Right atrium auricular region (tissue), 2 donors: ENCODE measurements at regions not wholly inside any gene's neighbourhood (a gene's known extent, or its start where the extent isn't known, plus 50 kb on each side); places are given as distances from the start of the nearest gene placed in this dataset.
"Not testable (repeated sequence)": the region's sequence is repeated elsewhere in the genome, so short reads cannot be mapped to it uniquely, and the experiment has no call there.

Source experiments
- DNase-seq: peaks from one replicate; pipeline ENCODE4 v3.0.0-alpha.2; 2019; ENCODE audit warnings: low spot score
- H3K27ac ChIP-seq, 2 donors: fragments of 200-600 bp; sonication (generic); 1 replicate in 1 of 2; 2 replicates in 1 of 2; pipeline ENCODE4 v1.5.1; 2016 to 2019
- H3K27me3 ChIP-seq, 2 donors: fragments of 200-600 bp; sonication (generic); one replicate each; pipeline versions ENCODE4 v1.5.1 to v1.6.0; 2017 to 2019
- H3K36me3 ChIP-seq: fragments of 200-600 bp; sonication (generic); one replicate; pipeline ENCODE4 v1.5.1; 2016
- H3K4me1 ChIP-seq, 2 donors: fragments of 200-600 bp; sonication (generic); one replicate each; pipeline versions ENCODE4 v1.5.1 to v1.6.0; 2017 to 2019
- H3K4me3 ChIP-seq, 2 donors: fragments of 200-600 bp; sonication (generic); 1 replicate in 1 of 2; 2 replicates in 1 of 2; pipeline ENCODE4 v1.5.1; 2017 to 2019; ENCODE audit warnings: mild to moderate bottlenecking in 1 of 2, moderate library complexity in 1 of 2
- H3K9me3 ChIP-seq, 2 donors: fragments of 200-600 bp; sonication (generic); one replicate each; pipeline ENCODE4 v1.5.1; 2019
- CTCF ChIP-seq, 2 donors: fragments of 200-600 bp; sonication (generic); IDR thresholded peaks; one replicate each; pipeline ENCODE4 v1.5.1; 2019; ENCODE audit warnings: antibody characterized with exemption in 2 of 2

DNA sequence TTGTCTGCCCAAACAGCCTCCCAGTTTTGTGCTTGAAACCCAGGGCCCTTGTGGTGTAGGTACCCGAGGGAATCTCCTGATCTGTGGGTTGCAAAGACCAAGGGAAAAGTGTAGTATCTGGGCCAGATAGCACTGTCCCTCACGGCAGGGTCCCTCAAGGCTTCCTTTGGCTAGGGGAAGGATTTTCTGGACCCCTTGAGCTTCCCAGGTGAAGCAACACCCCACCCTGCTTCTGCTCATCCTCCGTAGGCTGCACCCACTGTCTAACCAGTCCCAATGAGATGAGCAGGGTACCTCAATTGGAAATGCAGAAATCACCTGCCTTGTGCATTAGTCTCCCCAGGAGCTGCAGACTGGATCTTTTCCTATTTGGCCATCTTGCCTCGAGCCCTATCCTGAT lies 791.8 kb upstream of the MANEA start:
- Histone ChIP-seq H3K4me3 (no peak overlapping the region), H3K4me1 (no peaks in the 10 kb centered on the region), H3K27ac (no peak overlapping the region), H3K9me3 (no peaks in the 10 kb centered on the region), H3K27me3 (no peaks in the 10 kb centered on the region), H3K36me3 (no peaks in the 10 kb centered on the region)
- no peak for TF ChIP-seq CTCF (IDR thresholded peaks at IDR 0.05)
- no peak for DNase-seq

DNA sequence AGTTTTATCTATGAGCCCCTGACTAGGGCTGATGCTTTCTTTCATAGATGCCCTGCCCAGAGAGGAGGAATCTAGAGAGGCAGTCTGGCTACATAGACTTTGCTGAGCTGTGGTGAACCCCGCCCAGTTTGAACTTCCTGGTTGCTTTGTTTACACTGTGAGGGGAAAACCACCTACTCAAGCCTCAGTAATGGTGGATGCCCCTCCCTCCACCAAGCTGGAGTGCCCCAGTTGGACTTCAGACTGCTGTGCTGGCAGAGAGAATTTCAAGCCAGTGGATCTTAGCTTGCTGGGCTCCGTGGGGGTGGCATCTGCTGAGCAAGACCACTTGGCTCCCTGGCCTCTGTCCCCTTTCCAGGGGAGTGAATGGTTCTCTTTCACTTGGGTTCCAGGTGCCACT lies 792.3 kb upstream of the MANEA start:
- not testable (repeated sequence) for H3K4me1 ChIP-seq, DNase-seq, H3K36me3 ChIP-seq, H3K4me3 ChIP-seq, H3K27me3 ChIP-seq, H3K27ac ChIP-seq, H3K9me3 ChIP-seq

GRCh38 chr6:94769197-94769596 lies 808.1 kb upstream of the MANEA start:
- Histone ChIP-seq H3K4me3 (no peak overlapping the region), H3K27me3 (no peaks in the 10 kb centered on the region), H3K36me3 (no peaks in the 10 kb centered on the region), H3K27ac (no peak overlapping the region), H3K4me1 (no peaks in the 10 kb centered on the region), H3K9me3 (no peaks in the 10 kb centered on the region)
- TF ChIP-seq CTCF (IDR thresholded peaks at IDR 0.05) = no peak
- no peak for DNase-seq

GRCh38 chr6:94751641-94752329 lies 825.5 kb upstream of the MANEA start:
- H3K27ac ChIP-seq = no peak overlapping the region
- H3K4me3 ChIP-seq = no peak overlapping the region
- no peaks in the 10 kb centered on the region for H3K36me3 ChIP-seq
- no peaks in the 10 kb centered on the region for H3K9me3 ChIP-seq
- no peaks in the 10 kb centered on the region for H3K27me3 ChIP-seq
- no peaks in the 10 kb centered on the region for H3K4me1 ChIP-seq
- DNase-seq = no peak
- TF ChIP-seq CTCF (IDR thresholded peaks at IDR 0.05) = no peak

DNA sequence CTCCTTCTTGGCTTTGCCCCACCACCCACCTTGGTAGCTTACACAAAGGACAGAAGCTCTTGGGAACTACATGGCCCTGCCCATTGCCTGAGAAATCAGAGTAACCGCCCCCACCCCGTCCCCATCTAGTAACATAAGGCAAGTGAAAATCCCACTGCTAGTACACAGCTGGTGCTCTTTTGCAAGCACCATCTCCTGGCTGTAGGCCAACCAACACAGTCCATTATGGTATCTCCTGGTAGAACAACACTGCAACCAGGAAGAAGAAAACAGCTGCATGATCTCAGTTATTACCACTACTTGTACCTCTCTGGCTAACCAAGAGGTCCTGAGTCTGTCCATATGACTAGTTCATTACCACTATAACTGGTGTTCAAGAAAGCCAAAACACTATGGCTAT lies 841.1 kb upstream of the MANEA start:
- DNase-seq = no peak
- no peak for TF ChIP-seq CTCF (IDR thresholded peaks at IDR 0.05)
- no peak overlapping the region for H3K27ac ChIP-seq
- no peaks in the 10 kb centered on the region for H3K27me3 ChIP-seq
- H3K4me3 ChIP-seq = no peak overlapping the region
- H3K9me3 ChIP-seq = no peaks in the 10 kb centered on the region
- no peaks in the 10 kb centered on the region for H3K4me1 ChIP-seq
- H3K36me3 ChIP-seq = no peaks in the 10 kb centered on the region

DNA sequence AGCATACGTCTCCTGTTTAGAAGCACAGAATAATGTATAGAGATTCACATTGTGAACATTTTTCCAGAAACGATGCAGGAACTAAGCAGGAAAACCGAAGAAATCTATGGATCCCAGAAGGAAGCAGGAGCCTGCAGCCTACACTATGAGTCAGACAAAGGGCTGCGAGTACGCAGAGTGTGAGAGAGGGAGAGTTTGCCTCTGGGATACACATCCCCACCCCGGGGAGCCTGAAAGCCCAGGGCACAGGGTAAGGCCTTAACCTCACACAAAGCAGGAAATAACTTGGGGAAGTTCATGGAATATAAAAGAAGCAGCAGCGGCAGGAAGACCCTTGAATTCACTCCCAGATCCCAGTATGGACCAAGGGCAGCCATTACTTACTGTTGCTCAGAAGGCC lies 842.1 kb upstream of the MANEA start:
- no peak for DNase-seq
- no peaks in the 10 kb centered on the region for H3K4me1 ChIP-seq
- no peaks in the 10 kb centered on the region for H3K27me3 ChIP-seq
- TF ChIP-seq CTCF (IDR thresholded peaks at IDR 0.05) = no peak
- H3K27ac ChIP-seq = no peak overlapping the region
- H3K9me3 ChIP-seq = no peaks in the 10 kb centered on the region
- no peak overlapping the region for H3K4me3 ChIP-seq
- H3K36me3 ChIP-seq = no peaks in the 10 kb centered on the region
